Kidney capillary endothelial cell (primary cell): ENCODE measurements at regions not wholly inside any gene's neighbourhood (a gene's known extent, or its start where the extent isn't known, plus 50 kb on each side); places are given as distances from the start of the nearest gene placed in this dataset.
"Not testable (repeated sequence)": the region's sequence is repeated elsewhere in the genome, so short reads cannot be mapped to it uniquely, and the experiment has no call there.

Experiments used
- DNase-seq: peaks from one replicate; pipeline ENCODE4 v3.0.0-alpha.2; 2018; ENCODE audit warnings: low spot score

DNA sequence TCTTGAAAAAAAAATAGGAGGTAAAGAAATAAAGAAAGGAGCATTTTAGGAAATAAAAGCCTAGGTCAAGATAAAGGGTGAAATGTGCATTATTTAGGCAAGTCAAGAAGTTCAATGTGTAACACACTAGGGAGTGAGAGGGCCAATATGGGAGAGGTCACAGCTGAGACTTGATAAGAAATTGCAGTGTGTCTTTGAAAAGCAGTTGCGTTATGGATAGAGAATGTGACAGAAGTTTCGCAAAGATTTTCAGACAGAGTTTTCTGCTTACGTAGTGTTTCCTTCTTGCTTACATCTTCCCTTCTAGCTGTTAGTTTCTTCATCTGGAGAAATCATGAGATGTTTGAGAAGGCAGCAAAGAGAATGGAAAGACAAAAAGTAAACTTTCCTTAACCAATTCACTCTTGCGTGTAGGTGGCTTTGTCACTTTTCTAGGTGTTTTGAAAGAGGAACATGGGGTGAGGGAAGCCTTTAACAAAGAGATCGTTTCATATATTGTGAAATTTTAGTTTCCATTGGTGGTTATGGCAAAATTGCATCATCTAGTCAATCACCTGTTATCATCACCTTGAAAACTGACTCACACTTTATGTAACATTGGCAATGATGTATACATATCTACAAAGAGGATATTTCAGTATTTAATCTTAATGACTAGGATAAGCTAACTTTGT is 975.5 kb downstream of the OLFM4 start:
- no peak for DNase-seq

DNA sequence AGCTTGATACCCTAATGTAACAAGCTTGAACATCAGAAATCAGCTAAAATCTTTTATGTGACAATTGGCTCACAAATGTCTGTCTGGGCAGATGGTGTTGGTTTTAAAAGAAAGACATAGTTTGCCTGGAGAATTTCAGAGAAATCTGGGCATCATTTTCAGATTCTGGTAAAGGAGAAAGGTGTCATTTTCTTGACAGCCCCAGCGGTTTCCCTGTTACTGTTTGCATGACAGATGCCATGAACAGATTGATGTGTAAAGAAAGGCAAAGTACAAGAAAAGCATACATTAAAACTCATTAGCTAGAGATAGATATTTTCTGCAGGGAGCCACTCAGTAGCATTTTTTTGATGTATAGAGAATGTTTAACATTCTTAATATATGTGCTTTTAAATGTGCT is 987.9 kb downstream of the OLFM4 start:
- no peak for DNase-seq

DNA sequence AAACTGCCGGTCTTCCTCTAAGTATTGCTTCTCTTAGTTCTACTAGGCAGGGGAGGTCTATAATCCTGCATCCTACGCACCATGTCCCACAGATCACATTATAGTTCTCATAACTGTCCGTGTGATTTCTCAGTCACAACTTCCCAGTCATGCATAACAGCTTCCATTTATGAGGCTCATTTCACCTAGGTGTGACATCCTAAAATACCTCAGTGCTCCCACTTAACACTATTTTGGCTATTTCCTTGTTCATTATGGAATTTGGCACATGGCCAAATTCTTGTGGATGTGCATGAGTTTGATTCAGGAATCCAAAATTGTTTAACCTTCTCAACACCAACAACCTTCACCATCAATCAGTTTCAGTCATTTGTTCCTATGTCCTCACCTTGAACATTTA is 989.9 kb downstream of the OLFM4 start:
- DNase-seq = no peak

- DNase-seq = no peak
Observed at GRCh38 chr13:54029226-54029625, 1000.6 kb downstream of the OLFM4 start.

DNA sequence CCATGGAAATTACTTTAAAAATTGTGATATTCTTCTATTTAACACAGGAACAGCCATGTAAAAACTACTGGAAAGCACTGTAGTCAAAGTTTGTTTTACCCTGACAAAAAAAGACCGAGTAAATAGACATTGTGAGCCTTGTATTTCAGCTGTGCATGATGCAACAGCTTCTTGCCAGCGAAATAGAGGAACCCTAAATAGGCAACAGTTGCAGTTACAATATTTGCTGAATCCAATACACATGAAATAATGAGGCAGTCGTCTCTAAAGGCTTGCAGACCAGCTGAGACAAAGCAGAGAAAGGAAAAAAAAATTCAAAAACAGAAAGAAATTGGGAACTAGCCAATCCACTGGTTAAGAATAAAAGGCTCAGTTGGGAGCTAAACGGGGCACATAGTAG is 1001.1 kb downstream of the OLFM4 start:
- DNase-seq = no peak

- DNase-seq = no peak
Observed at GRCh38 chr13:54033323-54033861, 1004.8 kb downstream of the OLFM4 start.

DNA sequence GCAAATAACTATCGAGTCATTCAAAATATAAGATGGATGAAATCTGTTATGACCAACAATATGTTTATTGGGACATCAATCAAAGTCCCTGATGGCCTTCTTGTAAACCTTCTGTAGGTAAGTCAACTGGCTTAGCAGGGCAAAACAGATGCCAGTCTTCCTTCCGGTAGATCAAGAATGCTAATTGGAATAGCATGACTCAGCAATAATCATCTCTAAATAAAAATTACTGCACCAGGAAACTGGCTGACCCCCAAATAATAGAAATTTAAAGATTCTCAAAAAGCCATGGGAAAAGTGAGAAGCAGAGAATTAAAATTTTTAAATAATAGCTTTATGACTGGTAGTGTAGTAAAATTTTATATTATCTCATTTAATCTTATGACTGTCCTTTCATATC is 1005.4 kb downstream of the OLFM4 start:
- DNase-seq = no peak

DNA sequence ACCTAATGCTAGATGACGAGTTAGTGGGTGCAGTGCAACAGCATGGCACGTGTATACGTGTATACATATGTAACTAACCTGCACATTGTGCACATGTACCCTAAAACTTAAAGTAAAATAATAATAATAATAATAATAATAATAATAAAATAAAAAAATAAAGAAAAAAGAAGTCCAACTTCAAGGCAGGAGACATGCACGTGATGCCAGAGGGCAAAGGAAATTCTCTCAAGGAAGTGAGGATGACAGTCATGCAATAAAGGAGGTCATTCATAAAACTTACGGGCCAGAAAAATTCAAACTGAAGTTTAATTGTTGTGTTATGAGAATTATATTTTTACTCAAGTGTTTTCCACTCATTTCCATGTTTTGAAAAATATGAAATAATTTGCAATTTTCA is 1028.8 kb downstream of the OLFM4 start:
- not testable (repeated sequence) for DNase-seq

DNA sequence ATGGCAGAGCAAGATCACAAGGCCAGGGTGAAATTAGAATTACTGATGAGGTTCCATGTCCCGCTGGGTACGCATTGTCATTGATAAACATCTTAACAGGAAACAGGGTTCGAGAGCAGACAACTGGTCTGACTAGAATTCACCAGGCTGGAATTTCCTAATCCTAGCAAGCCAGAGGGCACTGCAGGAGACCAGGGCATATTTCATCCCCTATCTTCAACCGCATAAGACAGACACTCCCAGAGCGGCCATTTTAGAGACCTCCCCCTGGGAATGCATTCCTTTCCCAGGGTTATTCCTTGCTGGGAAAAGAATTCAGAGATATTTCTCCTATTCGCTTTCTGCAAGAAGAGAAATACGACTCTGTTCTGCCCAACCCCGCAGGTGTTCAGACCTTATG is 1041.3 kb downstream of the OLFM4 start:
- DNase-seq = not testable (repeated sequence)

DNA sequence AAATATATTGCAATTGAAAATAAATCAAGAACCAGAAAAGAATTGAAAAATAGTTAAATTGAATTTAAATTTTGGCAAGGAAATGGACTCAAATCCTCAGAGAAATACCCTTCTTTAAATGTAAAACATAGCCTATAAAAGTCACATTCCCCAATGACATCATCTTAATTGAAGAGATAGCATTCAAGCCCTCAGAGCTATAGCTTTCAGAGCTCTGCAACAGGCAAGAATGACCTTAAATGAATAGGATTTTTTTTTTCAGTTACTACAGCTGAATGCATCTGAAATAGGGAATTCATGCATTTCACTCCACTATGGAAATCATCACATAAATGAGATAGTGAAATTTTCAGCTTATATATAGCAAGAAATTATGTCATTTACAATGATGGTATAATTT is 1049.0 kb downstream of the OLFM4 start:
- no peak for DNase-seq

DNA sequence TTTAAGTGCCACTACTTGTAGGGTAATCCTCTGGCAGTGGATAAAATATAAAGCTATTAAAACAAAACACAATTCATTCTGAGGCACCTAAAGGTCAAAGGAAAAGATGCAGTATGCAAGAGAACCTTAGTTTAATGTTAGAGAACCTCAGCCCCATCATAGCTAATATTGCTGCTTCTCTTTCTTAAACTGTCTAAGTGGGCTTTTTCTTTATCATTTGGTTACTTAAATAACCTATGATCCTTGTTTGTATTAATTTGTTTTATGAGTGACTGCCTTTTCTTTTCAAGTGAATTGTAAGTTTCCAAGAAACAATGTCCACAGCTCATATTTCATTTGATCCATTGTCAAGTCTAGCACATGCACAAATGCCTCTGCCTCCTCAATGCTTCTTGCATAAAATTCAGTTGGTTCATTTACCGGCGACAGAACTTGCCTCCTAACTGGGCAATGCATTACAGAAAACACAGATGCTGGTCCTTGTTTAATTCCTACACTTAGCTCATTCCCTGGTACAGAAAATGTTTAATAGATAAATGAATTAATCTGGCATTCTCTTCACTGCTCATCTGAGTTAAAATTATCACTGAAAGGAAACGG is 1049.8 kb downstream of the OLFM4 start:
- DNase-seq = no peak

DNA sequence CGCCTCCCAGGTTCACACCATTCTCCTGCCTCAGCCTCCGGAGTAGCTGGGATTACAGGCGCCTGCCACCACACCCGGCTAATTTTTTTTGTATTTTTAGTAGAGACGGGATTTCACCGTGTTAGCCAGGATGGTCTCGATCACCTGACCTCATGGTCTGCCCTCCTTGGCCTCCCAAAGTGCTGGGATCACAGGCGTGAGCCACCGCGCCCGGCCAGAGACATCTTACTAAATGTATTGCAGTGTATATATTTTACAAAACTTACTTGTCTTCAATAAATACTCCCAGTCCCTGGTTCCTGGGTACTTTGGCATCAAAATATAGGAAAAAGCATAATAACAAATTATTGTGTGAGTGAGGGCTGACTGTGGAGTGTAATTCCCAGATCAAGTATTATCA is 1053.7 kb downstream of the OLFM4 start:
- DNase-seq = not testable (repeated sequence)

- DNase-seq = no peak
Observed at GRCh38 chr13:54091884-54092283, 1063.3 kb downstream of the OLFM4 start.

GRCh38 chr13:54092686-54093085 is 1064.1 kb downstream of the OLFM4 start:
- no peak for DNase-seq

GRCh38 chr13:54110597-54110996 is 1082.0 kb downstream of the OLFM4 start:
- DNase-seq = no peak

DNA sequence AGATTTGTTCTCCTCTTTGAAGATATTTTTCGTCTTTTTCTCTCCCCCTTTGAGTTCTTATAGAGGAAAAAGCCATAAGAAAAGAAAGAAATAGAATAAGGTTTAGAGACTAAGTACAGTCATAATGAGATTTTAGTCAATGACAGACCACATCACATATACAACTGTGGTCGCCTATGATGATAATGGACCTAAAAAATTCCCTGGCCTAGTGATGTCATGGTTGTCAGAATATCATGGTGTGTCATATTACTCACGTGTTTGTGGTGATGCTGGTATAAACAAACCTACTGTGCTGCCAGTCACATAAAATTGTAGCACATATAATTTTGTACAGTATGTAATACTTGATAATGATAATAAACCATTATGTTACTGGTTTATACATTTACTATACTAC is 1096.1 kb downstream of the OLFM4 start:
- DNase-seq = no peak

DNA sequence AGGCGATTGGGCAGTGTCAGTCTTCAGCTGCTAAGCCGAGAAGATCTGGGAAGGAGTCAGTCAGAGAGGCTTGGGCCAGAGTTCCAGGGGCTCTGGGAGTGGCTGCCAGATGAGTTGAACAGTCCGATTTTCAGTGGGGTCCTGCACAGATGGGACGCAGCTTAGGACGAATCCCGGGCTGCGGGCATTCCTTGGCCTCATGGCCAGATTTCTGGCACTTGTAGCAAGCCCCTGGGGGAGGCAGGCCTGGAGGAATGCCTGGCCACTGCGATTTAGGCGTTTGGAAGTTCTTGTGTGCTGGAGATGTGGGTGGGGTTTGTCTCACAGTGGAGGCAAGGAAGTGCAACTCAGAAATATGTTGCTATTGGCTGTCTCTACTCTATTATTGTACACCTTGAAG is 1102.3 kb downstream of the OLFM4 start:
- not testable (repeated sequence) for DNase-seq

- DNase-seq = not testable (repeated sequence)
Observed at GRCh38 chr13:54131433-54131832, 1102.8 kb downstream of the OLFM4 start.

GRCh38 chr13:54132127-54132526 is 1103.5 kb downstream of the OLFM4 start:
- DNase-seq = not testable (repeated sequence)

- DNase-seq = not testable (repeated sequence)
Observed at GRCh38 chr13:54132720-54133119, 1104.1 kb downstream of the OLFM4 start.

- DNase-seq = no peak
Observed at GRCh38 chr13:54133746-54134145, 1105.1 kb downstream of the OLFM4 start.

DNA sequence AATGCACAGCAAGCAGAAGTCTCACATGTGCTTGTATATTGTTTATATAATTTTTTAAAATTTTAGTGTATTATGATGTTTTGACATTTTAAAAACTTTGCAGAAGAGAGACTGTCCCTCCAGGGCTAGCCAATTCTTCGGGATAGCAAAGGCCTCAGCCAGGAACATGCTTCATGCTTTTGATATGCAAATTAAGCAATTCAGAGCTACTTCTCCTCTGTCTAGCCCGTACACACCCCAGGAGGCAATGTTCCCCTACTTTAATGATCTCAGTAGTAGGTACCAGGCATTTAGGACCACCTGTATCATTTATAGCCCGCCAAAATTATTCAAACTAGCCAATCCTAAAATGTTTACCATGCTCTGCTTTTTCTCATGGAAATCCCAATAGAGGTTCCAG is 1116.2 kb downstream of the OLFM4 start:
- no peak for DNase-seq

DNA sequence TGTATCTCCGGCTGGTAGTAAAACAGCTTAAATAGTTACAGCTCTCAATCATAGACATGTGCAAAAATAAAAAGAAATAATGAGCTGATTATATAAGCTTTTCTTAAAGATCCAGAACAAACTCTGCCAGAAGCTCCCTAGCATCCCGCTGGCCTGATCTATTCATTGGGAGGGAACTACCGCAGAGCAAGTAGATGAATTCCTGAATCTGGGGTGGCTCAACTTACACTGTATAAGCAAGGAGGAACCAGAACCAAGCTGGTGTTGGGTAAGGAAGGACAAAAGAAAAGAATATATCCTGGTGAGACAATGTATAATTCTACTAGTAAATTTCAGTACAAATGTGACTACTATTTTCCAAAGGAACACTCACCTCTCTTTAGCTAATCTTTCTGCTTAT is 1122.2 kb downstream of the OLFM4 start:
- no peak for DNase-seq

DNA sequence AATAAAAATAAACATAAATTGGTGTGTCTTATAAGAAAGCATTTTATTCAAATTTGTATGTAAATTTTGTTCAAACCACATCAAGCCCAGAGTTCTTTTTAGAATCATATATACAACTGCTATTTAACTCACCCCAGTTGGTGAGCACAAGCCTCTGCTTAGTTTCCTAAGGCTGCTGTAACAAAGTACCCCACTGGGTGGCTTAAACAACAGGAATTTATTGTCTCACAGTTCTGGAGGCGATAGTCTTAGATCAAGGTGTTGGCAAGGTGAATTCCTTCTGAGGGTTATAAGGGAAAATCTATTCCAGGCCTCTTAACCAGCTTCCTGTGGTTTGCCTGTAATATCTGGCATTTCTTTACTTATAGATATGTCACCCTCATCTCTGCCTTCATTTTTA is 1133.5 kb downstream of the OLFM4 start:
- DNase-seq = no peak
